Astrocyte of the spinal cord (primary cell): ENCODE measurements at regions not wholly inside any gene's neighbourhood (a gene's known extent, or its start where the extent isn't known, plus 50 kb on each side); places are given as distances from the start of the nearest gene placed in this dataset.
A peak's percentile ranks its signal among the peaks of the same experiment; 100 is the strongest.

Experiments used
- DNase-seq: peaks from one replicate; pipeline ENCODE4 v3.0.0; 2011; ENCODE audit warnings: low read depth, low spot score
- H3K4me3 ChIP-seq: 2 replicates; pipeline ENCODE4 v1.5.1; 2011; ENCODE audit warnings: low read depth, mild to moderate bottlenecking, low read length, moderate library complexity
- in situ Hi-C: cut with HindIII; loops from 2 replicates; pipeline ENCODE4 v1.10.0; 2017; ENCODE audit warnings: low sequenced_read_pairs
- TF ChIP-seq, protein P1 (sequence below): IDR thresholded peaks from 2 replicates; pipeline ENCODE4 v1.5.1; 2012; ENCODE audit warnings: low read depth, mild to moderate bottlenecking, low read length, inconsistent platforms

- in situ Hi-C loops, result no loop called here
- peak; percentile 81 for DNase-seq
- H3K4me3 ChIP-seq, result no peak overlapping the region
- TF ChIP-seq, protein P1, sequence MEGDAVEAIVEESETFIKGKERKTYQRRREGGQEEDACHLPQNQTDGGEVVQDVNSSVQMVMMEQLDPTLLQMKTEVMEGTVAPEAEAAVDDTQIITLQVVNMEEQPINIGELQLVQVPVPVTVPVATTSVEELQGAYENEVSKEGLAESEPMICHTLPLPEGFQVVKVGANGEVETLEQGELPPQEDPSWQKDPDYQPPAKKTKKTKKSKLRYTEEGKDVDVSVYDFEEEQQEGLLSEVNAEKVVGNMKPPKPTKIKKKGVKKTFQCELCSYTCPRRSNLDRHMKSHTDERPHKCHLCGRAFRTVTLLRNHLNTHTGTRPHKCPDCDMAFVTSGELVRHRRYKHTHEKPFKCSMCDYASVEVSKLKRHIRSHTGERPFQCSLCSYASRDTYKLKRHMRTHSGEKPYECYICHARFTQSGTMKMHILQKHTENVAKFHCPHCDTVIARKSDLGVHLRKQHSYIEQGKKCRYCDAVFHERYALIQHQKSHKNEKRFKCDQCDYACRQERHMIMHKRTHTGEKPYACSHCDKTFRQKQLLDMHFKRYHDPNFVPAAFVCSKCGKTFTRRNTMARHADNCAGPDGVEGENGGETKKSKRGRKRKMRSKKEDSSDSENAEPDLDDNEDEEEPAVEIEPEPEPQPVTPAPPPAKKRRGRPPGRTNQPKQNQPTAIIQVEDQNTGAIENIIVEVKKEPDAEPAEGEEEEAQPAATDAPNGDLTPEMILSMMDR, result no peak
These were observed 155.7 kb upstream of the PAPPA start for GRCh38 chr9:115997923-115998322.

DNA sequence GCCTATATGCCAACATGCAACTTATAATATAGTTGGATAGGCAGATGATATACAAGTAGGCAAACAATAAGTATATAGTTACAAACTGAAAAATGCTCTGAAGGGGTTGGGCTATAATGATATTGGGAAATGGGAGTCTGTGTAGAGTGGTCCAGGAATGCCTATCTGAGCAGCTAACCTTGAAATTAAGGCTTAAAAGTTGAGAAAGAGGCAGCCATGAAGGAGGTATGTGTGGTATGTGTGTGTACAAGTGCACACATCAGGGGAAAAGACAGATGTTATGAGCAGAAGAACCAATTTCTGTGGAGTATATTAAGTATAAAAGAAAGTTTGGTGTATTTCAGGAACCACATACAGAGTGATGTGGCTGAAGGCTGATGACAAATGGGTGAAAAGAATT is 154.9 kb upstream of the PAPPA start:
- H3K4me3 ChIP-seq, result no peak overlapping the region
- TF ChIP-seq, protein P1, result no peak
- DNase-seq, result no peak
- in situ Hi-C loops, result no loop called here

DNA sequence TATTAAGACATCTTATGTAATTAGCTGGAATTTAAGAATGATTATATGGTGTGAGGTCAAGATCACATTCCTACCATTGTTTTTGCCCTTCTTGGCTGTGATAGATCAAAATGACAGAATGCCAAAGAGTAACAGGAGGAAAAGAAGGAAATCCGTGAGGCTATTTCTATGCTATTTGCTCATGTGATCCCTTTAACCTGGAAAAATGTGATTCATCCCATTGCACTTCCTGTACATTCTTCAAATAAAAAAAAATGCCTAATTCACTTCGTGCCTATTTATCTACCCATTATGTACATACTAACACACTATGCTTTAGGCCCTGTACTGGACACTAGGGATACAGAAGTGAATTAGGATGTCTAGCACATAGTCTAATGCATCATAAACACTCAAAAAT is 154.1 kb upstream of the PAPPA start:
- DNase-seq, result peak; percentile 44

GRCh38 chr9:116000748-116001329 is 152.8 kb upstream of the PAPPA start:
- in situ Hi-C loops, result no loop called here
- TF ChIP-seq, protein P1, result peak; percentile 42
- no peak for DNase-seq
- no peak overlapping the region for H3K4me3 ChIP-seq

More for the DNA sequence above, 154.1 kb upstream of the PAPPA start:
- TF ChIP-seq, protein P1, result no peak
- in situ Hi-C loops, result no loop called here
- no peak overlapping the region for H3K4me3 ChIP-seq

GRCh38 chr9:116002181-116002580 is 151.4 kb upstream of the PAPPA start:
- no peak overlapping the region for H3K4me3 ChIP-seq
- TF ChIP-seq, protein P1, result no peak
- no peak for DNase-seq
- in situ Hi-C loops, result no loop called here

GRCh38 chr9:116002624-116003023 is 151.0 kb upstream of the PAPPA start:
- H3K4me3 ChIP-seq, result no peak overlapping the region
- TF ChIP-seq, protein P1, result no peak
- peak; percentile 40 for DNase-seq
- in situ Hi-C loops, result no loop called here

DNA sequence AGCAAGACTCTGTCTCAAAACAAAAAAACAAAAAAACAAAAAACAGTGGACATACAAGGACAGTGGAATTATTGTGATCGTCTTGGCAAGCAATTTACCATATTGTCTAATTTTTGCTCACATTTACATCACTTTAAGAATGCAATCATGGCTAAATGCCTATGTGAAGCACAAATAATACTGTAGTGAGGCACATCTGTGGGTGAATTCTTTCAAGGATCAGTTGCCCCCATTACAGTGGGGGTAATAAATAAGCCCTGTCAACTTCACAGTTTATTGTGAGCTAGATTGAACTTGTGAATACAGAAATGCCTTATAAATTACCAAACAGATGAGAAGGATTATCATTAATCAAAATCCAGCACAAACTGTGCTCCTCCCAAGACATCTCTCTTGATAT is 150.2 kb upstream of the PAPPA start:
- TF ChIP-seq, protein P1, result no peak
- in situ Hi-C loops, result no loop called here
- no peak for DNase-seq

More for the DNA sequence above, 150.2 kb upstream of the PAPPA start:
- H3K4me3 ChIP-seq, result no peak overlapping the region
